ENCODE measurements at regions not wholly inside any gene's neighbourhood (a gene's known extent, or its start where the extent isn't known, plus 50 kb on each side); places are given as distances from the start of the nearest gene placed in this dataset.

DNA sequence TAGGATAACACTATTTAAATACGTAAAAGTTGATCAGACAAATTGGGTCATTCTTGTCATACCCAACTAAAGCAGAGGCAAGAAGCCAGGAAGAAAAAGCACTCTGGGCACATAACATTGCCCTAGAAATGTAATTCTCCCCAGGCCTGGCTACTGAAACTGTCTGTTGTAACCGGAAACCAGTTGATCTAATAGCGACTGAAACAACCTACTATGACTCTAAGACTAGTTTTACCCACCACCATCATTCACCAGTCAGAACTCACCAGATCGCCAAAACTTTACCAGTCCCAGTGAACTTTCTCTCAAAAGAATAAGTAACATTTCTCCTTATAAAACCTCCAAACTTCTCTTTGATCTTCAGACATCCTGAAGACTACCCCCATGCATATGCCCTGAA is 99.3 kb upstream of the WWC1 start:
- Mint-ChIP-seq H3K9me3 (no peaks in the 10 kb centered on the region), H3K27me3 (no peaks in the 10 kb centered on the region), H3K36me3 (no peaks in the 10 kb centered on the region), H3K4me1 (no peaks in the 10 kb centered on the region), H3K27ac (no peak overlapping the region), H3K4me3 (no peak overlapping the region)
- DNase-seq (no peak), ATAC-seq (replicated peaks) (no peak)

DNA sequence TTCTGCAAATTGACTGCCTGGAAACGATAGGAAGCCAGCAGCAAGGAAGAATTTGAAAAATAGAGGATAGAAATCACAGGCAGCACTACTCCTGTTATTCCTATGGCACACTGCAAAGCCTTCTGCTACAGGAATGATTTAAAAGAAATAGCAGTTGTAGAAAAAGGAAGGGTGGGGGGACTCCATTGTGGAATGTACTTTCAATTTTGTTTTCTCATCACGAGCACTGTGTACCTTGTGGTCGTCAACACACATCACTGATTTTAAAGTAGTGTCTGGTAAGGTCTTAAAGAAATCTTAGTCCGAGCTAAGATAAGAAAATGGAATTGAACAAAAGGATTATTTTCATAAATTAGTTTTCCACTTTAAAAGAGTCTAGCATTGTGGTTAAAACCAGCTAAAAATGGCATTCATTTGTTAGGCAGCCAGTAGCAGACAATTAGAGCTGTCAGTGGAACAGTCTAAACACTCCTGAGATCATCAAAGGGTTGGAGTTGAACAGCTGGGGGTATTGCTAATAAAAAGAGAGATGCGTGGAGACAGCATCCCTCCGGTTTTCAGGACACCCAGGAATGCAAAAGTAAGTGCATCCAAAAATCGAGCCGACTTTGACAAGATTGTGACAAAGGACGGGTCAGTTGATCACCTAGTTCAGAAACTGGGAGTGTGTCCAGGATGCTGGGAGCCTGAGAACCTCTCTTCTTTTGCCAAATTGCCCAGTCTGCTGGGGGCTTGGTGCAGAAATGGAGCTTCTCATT is 97.8 kb upstream of the WWC1 start:
- Mint-ChIP-seq H3K36me3 (no peaks in the 10 kb centered on the region), H3K4me1 (no peaks in the 10 kb centered on the region), H3K27ac (no peak overlapping the region), H3K9me3 (no peaks in the 10 kb centered on the region), H3K27me3 (no peaks in the 10 kb centered on the region), H3K4me3 (no peak overlapping the region)
- ATAC-seq (replicated peaks) = no peak
- no peak for DNase-seq

DNA sequence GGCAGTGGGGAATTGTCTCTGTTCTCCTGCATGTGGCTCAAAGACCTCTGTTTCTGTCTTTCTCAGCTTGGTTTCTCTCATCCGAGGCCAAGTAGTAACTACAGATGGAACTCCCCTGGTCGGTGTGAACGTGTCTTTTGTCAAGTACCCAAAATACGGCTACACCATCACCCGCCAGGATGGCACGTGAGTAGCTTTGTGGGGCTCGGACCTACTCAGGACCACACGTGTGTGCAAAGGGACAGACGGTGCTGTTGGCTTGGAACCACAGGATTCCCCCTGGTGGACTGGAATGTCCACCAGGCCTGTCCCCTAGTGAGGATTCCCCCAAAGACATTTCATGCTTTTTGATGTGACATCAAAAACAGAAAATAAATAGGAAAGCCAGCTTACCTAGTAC is 96.3 kb upstream of the WWC1 start:
- Mint-ChIP-seq H3K4me3 (no peak overlapping the region), H3K9me3 (no peaks in the 10 kb centered on the region), H3K4me1 (no peaks in the 10 kb centered on the region), H3K27me3 (peaks cover 0 to under 1% of the 10 kb centered on the region in 2 donors), H3K36me3 (no peaks in the 10 kb centered on the region), H3K27ac (no peak overlapping the region)
- DNase-seq = no peak
- no peak for ATAC-seq (replicated peaks)

DNA sequence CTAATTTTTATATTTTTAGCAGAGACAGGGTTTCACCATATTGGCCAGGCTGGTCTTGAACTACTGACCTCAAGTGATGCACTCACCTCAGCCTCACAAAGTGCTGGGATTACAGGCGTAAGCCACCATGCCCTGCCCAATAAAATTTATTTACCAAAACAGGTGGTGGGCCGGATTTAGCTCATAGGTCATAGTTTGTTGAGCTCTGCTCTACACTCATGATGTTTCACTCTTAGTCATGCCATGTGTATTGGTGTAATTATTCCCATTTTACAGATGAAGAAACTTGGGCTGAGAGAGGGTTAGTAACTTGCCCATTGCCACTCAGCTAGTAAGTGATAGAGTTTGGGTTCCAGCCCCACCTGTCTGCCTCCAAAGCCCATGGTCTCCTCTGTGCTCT is 93.1 kb upstream of the WWC1 start:
- Mint-ChIP-seq H3K36me3 (no peaks in the 10 kb centered on the region), H3K9me3 (no peaks in the 10 kb centered on the region), H3K4me3 (no peak overlapping the region), H3K4me1 (no peaks in the 10 kb centered on the region), H3K27ac (no peak overlapping the region), H3K27me3 (peaks cover 0 to 4% of the 10 kb centered on the region in 2 donors)
- DNase-seq (no peak), ATAC-seq (replicated peaks) (no peak)

DNA sequence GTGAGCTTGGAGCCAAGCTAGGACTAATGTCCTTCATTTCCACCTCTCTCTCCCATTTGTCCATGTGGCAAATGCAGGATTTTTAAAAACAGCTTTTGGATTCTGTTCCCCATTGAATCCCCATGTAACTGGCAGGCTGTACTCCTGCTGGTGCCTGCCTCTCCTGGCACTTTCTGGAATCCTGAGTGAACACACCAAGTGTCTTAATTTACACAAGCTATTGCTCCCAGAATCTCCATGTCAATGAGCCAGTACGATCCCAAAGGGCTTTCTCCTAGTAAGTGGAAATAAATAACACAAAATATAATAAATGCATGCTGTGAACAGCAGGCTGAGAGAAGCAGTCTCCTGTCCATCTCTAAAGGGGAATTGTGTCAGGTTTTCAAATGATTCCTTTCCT is 88.4 kb upstream of the WWC1 start:
- DNase-seq = no peak
- Mint-ChIP-seq H3K36me3 (no peaks in the 10 kb centered on the region), H3K4me1 (no peaks in the 10 kb centered on the region), H3K4me3 (no peak overlapping the region), H3K27ac (no peak overlapping the region), H3K27me3 (peaks cover 4 to 5% of the 10 kb centered on the region in 2 donors), H3K9me3 (no peaks in the 10 kb centered on the region)
- no peak for ATAC-seq (replicated peaks)

DNA sequence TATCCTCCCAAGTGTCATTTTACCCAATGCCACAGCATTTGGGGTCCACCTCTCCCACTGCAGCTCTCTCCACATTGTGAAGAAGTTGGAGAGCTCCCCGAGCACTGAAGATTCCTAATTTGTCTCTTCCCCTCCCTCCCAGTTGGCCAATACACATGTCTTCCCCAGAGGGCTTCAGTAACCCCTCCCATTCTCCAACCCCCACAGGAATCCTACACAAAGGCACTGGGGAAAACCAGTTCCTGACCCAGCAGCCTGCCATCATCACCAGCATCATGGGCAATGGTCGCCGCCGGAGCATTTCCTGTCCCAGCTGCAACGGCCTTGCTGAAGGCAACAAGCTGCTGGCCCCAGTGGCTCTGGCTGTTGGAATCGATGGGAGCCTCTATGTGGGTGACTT is 87.3 kb upstream of the WWC1 start:
- H3K27ac Mint-ChIP-seq = no peak overlapping the region
- H3K4me3 Mint-ChIP-seq = no peak overlapping the region
- no peaks in the 10 kb centered on the region for H3K36me3 Mint-ChIP-seq
- no peaks in the 10 kb centered on the region for H3K4me1 Mint-ChIP-seq
- ATAC-seq (replicated peaks) = no peak
- DNase-seq = no peak
- peaks cover 4 to 5% of the 10 kb centered on the region in 2 donors for H3K27me3 Mint-ChIP-seq
- H3K9me3 Mint-ChIP-seq = no peaks in the 10 kb centered on the region

DNA sequence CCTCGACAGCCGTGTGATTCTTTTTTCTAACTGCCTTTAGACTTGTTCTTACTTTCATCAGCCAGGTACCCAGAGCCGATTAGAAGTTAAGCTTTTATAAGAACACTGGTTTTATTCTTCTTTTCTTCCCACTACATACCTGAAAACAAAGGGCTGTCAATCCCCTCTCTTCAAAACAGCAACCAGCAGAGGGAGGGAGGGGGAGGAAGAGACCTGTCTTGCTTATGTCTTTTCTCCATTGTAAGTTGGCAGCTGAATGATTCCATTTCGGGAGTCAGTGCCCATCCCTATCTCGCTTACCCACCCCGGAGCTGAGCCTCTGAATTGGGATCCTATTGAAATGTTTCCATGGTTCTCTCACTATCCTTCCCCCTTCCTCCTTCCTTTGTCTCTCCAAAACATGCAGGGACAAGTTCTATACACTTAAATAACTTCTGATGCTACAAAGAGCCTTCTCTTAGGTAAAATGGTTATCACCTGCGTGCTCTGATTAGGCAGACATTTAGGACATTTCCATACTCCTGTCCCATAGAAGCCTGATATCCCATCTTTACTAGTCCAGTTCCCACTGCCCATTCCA is 83.9 kb upstream of the WWC1 start:
- no peak for DNase-seq
- Mint-ChIP-seq H3K27me3 (peaks cover 0 to 5% of the 10 kb centered on the region in 2 donors), H3K4me3 (no peak overlapping the region), H3K4me1 (no peaks in the 10 kb centered on the region), H3K27ac (no peak overlapping the region), H3K9me3 (no peaks in the 10 kb centered on the region), H3K36me3 (no peaks in the 10 kb centered on the region)
- ATAC-seq (replicated peaks) = no peak

DNA sequence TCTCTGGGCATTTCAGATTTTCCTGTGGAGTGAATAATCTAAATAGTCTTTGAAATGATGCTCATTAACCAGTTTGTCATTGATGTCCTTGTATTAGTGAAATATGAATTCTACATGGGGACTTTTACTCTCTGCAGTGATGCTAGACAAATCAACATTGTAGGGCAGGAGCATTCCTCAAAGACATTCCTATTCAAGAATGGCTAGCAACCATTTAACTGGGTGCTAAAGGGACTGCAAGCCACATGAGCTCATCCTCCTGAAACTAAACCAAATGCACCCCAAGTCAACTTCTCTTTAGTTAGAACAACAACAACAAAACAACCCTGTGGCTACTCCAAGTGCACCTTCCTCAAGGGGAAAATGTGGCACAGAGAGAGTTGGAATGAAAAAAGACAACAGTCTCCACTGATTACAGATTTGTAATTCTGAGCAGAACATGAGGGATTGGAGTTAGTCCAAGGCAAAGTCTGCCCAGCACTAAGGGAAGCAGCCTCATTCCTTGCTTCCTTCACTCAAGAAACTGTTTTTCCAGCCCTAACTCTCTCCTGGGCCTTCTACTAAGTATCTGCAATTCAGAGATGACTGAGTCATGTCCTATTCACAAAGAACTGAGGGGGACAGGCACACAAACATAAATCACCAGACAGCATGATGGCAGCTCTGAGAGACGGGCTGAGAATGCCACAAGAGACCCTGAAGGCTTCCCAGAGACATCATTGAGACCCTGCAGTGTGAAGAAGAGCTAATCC is 82.0 kb upstream of the WWC1 start:
- ATAC-seq (replicated peaks) = no peak
- H3K27ac Mint-ChIP-seq = no peak overlapping the region

DNA sequence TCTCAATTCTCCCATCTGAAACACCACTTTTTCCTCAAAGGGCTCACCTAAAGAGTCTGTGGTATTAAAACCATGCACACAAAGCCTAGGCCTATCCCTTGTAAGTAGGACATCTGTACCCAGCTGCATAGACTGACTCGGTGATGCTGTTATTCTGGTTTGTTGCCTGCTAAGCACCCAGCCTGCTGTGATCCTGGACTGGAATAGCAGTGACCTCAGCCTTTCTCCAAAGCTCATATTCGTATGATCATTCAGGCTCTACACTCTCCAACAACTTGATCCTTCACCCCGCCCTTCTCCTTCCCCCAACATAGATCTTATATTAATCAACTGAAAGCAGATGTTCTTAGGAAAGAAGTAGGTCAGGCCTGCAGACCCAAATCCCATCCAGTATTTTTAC is 81.4 kb upstream of the WWC1 start:
- no peak overlapping the region for H3K27ac Mint-ChIP-seq
- no peaks in the 10 kb centered on the region for H3K36me3 Mint-ChIP-seq
- H3K27me3 Mint-ChIP-seq = no peaks in the 10 kb centered on the region
- no peaks in the 10 kb centered on the region for H3K9me3 Mint-ChIP-seq
- no peak overlapping the region for H3K4me3 Mint-ChIP-seq
- no peak for ATAC-seq (replicated peaks)
- no peak for DNase-seq
- no peaks in the 10 kb centered on the region for H3K4me1 Mint-ChIP-seq

More for the DNA sequence above, 82.0 kb upstream of the WWC1 start:
- no peaks in the 10 kb centered on the region for H3K36me3 Mint-ChIP-seq
- peaks cover 0 to under 1% of the 10 kb centered on the region in 2 donors for H3K27me3 Mint-ChIP-seq
- no peak overlapping the region for H3K4me3 Mint-ChIP-seq
- no peaks in the 10 kb centered on the region for H3K9me3 Mint-ChIP-seq
- no peak for DNase-seq
- H3K4me1 Mint-ChIP-seq = no peaks in the 10 kb centered on the region

DNA sequence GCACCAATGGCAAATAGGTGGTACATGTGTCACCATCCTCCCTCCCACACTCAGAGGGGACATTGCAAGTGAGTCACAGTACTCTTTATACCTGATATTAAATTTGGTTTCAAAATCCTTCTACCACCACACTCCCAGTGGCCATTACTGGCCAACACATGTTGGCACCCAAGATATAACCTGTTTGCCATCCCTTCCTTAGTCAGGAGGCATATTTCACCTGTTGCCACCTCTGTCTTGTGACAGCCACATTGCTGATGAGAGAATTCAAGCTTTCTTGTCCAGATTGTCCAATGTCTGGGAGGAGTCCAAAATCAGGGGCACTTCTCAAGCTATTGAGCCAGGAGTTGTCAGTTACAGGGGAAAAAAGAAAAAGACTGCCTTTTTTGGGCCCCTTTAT is 80.2 kb upstream of the WWC1 start:
- Mint-ChIP-seq H3K27ac (no peak overlapping the region), H3K27me3 (no peaks in the 10 kb centered on the region), H3K4me1 (no peaks in the 10 kb centered on the region), H3K4me3 (no peak overlapping the region), H3K36me3 (no peaks in the 10 kb centered on the region), H3K9me3 (no peaks in the 10 kb centered on the region)
- DNase-seq (no peak), ATAC-seq (replicated peaks) (no peak)

DNA sequence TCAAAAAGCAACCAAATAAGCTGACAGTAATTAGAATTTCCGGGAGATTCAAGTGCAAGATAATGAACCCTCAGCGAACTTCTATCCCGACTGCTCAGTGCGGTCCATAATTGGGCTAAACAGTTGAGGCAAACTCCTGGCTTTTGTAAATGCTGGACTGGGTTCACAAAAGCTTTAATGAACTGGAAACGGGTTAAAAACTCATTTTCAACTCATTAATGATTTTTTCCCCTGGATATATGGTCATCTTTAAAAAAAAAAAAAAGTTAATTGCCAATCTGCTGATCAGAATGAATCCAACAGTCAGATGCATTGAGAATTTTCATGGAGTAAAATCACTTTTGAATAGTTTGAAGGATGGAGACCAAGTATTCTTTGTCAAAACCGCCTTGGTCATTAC is 79.5 kb upstream of the WWC1 start:
- DNase-seq (no peak), ATAC-seq (replicated peaks) (no peak)
- Mint-ChIP-seq H3K27me3 (no peaks in the 10 kb centered on the region), H3K36me3 (no peaks in the 10 kb centered on the region), H3K27ac (no peak overlapping the region), H3K4me3 (no peak overlapping the region), H3K4me1 (no peaks in the 10 kb centered on the region), H3K9me3 (no peaks in the 10 kb centered on the region)

DNA sequence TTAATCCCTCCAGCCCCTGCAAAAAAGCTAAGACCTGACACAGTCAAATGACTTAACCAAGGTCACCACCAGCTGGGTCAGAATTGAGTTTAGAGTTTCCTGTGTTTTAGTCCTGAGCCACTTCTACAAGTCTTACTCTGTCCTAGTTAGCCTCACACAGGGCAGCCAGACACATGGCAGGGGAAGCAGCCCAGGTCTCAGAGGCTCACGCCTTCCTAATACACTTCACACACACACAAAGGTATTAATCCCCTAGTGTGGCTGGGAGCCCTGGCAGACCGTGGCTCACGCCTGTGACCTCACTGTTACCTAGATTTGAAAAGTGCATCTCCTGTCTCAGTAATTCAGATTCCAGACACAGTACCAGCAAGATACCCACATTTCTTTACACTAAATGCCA is 77.4 kb upstream of the WWC1 start:
- Mint-ChIP-seq H3K4me1 (no peaks in the 10 kb centered on the region), H3K27me3 (peaks cover 3 to 5% of the 10 kb centered on the region in 2 donors), H3K9me3 (no peaks in the 10 kb centered on the region), H3K4me3 (no peak overlapping the region), H3K27ac (no peak overlapping the region), H3K36me3 (no peaks in the 10 kb centered on the region)
- ATAC-seq (replicated peaks) (peak in 1 of 2 donors; percentile 22), DNase-seq (no peak)

DNA sequence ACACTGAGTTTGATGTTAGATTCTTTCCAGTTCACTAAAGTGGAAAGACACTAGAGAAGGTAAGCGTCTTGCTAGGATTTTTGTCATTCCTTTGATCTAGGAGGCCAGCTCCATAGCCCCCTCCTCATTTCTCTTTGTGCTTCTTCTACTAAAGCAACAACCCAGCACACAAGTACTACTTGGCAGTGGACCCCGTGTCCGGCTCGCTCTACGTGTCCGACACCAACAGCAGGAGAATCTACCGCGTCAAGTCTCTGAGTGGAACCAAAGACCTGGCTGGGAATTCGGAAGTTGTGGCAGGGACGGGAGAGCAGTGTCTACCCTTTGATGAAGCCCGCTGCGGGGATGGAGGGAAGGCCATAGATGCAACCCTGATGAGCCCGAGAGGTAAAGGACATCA is 76.6 kb upstream of the WWC1 start:
- Mint-ChIP-seq H3K4me3 (no peak overlapping the region), H3K36me3 (no peaks in the 10 kb centered on the region), H3K27me3 (peaks cover 3 to 5% of the 10 kb centered on the region in 2 donors), H3K9me3 (no peaks in the 10 kb centered on the region), H3K27ac (no peak overlapping the region), H3K4me1 (no peaks in the 10 kb centered on the region)
- no peak for DNase-seq
- no peak for ATAC-seq (replicated peaks)

DNA sequence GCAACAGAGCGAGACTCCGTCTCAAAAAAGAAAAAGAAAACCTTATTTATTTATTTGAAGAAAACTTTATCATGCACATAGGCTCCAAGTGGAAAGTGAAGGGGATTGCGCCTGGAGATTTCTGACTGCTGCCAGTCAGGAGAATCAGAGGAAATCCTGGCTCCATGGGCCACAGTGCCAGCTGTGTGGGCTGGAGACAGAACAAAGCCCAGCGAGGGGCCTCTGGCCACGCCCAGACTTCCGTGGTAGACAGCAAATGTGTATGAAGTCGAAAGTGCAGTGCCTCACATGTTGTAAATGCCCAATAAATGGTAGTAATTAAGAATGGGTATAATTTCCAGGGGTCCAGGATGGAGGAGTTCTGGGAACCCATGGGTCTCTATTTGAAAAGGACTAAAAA is 75.8 kb upstream of the WWC1 start:
- Mint-ChIP-seq H3K27me3 (peaks cover 3 to 5% of the 10 kb centered on the region in 2 donors), H3K9me3 (no peaks in the 10 kb centered on the region), H3K4me1 (peaks cover 0 to 2% of the 10 kb centered on the region in 2 donors), H3K27ac (no peak overlapping the region), H3K4me3 (no peak overlapping the region), H3K36me3 (no peaks in the 10 kb centered on the region)
- DNase-seq = no peak
- no peak for ATAC-seq (replicated peaks)

DNA sequence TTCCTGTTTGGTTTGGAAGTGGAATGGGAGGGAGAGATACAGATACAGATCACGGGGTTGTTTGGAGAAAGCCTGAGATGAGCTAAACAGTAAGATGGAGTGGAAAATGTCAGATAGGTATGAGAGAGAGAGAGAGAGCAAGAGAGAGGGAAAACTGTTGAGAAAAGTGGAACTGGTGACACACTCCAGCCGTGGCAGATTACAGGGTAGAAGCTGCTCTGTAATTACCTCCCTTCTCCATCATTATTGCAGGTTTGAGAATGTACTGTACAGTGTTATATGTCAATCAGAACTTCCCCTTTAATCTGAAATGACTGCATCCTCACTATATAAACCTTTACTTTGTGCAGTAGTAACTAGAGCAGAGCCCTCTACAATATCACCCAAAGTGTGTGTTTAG is 74.5 kb upstream of the WWC1 start:
- DNase-seq = no peak
- peaks cover 3 to 5% of the 10 kb centered on the region in 2 donors for H3K27me3 Mint-ChIP-seq

More for the DNA sequence above, 74.5 kb upstream of the WWC1 start:
- Mint-ChIP-seq H3K4me3 (no peak overlapping the region), H3K4me1 (peaks cover 0 to 2% of the 10 kb centered on the region in 2 donors), H3K27ac (no peak overlapping the region), H3K36me3 (no peaks in the 10 kb centered on the region), H3K9me3 (no peaks in the 10 kb centered on the region)
- no peak for ATAC-seq (replicated peaks)

Measured in stimulated activated naive B cell treated with anti-CD40 and anti-IgM and Interleukin-4, amounts not matched to agents 10 μg/mL and 1 μg/mL and 100 μg/mL, for 72 hours (primary cell).